Suprapubic skin (tissue), 4 donors: ENCODE measurements at regions not wholly inside any gene's neighbourhood (a gene's known extent, or its start where the extent isn't known, plus 50 kb on each side); places are given as distances from the start of the nearest gene placed in this dataset.

ENCODE experiments used
- DNase-seq, 2 donors: peaks; one replicate each; pipeline ENCODE4 v3.0.0-alpha.2; 2019; ENCODE audit warnings: low spot score in 2 of 2
- H3K27ac ChIP-seq: fragments of 200-600 bp; sonication (generic); one replicate; pipeline ENCODE4 v1.5.1; 2019
- H3K27me3 ChIP-seq: fragments of 200-600 bp; sonication (generic); one replicate; pipeline ENCODE4 v1.5.1; 2019
- H3K36me3 ChIP-seq: fragments of 200-600 bp; sonication (generic); one replicate; pipeline ENCODE4 v1.5.1; 2019
- H3K4me1 ChIP-seq: fragments of 200-600 bp; sonication (generic); one replicate; pipeline ENCODE4 v1.5.1; 2019
- H3K4me3 ChIP-seq: fragments of 200-600 bp; sonication (generic); one replicate; pipeline ENCODE4 v1.5.1; 2019; ENCODE audit warnings: mild to moderate bottlenecking
- H3K9me3 ChIP-seq: fragments of 200-600 bp; sonication (generic); one replicate; pipeline ENCODE4 v1.5.1; 2019
- CTCF ChIP-seq, 2 donors: fragments of 200-600 bp in 1 of 2; fragments of 450-650 bp in 1 of 2; sonication (generic) in 1 of 2; IDR thresholded peaks; one replicate each; pipeline ENCODE4 v1.5.1; 2016 to 2019; ENCODE audit warnings: antibody characterized with exemption in 2 of 2, mild to moderate bottlenecking in 1 of 2, moderate library complexity in 1 of 2
- EP300 ChIP-seq: sonication (generic); formaldehyde crosslinking; IDR thresholded peaks from one replicate; pipeline ENCODE4 v1.6.1; 2017; ENCODE audit warnings: antibody characterized with exemption
- POLR2A ChIP-seq, 2 donors: fragments of 450-650 bp; IDR thresholded peaks; one replicate each; pipeline ENCODE4 v1.6.1; 2017; ENCODE audit warnings: antibody characterized with exemption in 2 of 2, mild to moderate bottlenecking in 2 of 2, moderate library complexity in 2 of 2
- POLR2AphosphoS5 ChIP-seq, 3 donors: sonication (generic); formaldehyde crosslinking; IDR thresholded peaks; one replicate each; pipeline ENCODE4 v1.6.1; 2017; ENCODE audit warnings: antibody characterized with exemption in 3 of 3
- WGBS: methylation state at CpG from one replicate; pipeline ENCODE4 v1.1.5; 2018; 5-methylcytosine and 5-hydroxymethylcytosine counted together

DNA sequence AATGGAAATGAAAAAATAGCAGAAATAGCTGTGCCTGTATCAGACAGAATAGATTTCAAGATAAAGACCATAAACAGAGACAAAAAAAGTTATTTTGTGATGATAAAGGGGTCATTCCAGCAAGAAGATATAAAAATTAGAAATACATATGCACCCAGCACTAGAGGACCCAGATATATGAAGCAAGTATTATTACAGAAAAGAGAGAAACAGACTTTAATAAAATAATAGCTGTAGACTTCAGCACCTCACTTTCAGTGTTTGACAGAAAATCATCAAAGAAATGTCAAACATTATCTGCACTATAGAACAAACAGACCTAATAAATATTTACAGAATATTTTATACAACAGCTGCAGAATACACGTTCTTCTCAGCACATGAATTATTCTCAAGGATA lies 783.7 kb downstream of the PLOD2 start:
- WGBS: 74% methylated on average over 1 of the region's 1 CpG
- no peaks in the 10 kb centered on the region for H3K9me3 ChIP-seq
- no peak overlapping the region for H3K27ac ChIP-seq
- DNase-seq: no peak
- no peak for TF ChIP-seq POLR2A (IDR thresholded peaks at IDR 0.05)
- no peak for TF ChIP-seq POLR2AphosphoS5 (IDR thresholded peaks at IDR 0.05)
- TF ChIP-seq EP300: no peak
- no peak for TF ChIP-seq CTCF (IDR thresholded peaks at IDR 0.05)
- no peaks in the 10 kb centered on the region for H3K4me1 ChIP-seq
- no peaks in the 10 kb centered on the region for H3K27me3 ChIP-seq
- H3K4me3 ChIP-seq: no peak overlapping the region
- no peaks in the 10 kb centered on the region for H3K36me3 ChIP-seq

DNA sequence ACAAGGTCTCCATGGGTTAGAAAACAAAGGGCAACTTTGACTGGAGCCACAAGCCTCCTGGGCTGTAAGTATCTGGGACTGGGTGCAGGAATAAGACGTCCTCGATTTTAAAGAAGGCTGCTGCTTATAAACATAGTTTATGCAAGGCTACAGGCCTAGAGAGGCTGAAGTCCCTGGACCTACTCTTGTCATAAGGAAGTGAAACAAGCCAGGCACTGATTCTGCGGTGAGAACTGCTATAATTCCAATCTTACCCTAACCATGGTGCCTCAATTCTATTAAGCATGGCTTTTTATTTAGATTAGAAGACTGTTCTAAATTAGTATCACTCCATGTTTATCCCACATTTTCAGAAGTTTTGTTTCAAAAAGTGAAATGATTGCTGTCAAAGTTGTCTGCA lies 777.6 kb downstream of the PLOD2 start:
- TF ChIP-seq CTCF (IDR thresholded peaks at IDR 0.05) (no peak), POLR2AphosphoS5 (IDR thresholded peaks at IDR 0.05) (no peak), EP300 (no peak), POLR2A (IDR thresholded peaks at IDR 0.05) (no peak)
- WGBS: 80% methylated on average over 3 of the region's 3 CpGs
- Histone ChIP-seq H3K27ac (no peak overlapping the region), H3K27me3 (no peaks in the 10 kb centered on the region), H3K9me3 (peaks cover under 1% of the 10 kb centered on the region), H3K36me3 (no peaks in the 10 kb centered on the region), H3K4me3 (no peak overlapping the region), H3K4me1 (no peaks in the 10 kb centered on the region)
- no peak for DNase-seq

DNA sequence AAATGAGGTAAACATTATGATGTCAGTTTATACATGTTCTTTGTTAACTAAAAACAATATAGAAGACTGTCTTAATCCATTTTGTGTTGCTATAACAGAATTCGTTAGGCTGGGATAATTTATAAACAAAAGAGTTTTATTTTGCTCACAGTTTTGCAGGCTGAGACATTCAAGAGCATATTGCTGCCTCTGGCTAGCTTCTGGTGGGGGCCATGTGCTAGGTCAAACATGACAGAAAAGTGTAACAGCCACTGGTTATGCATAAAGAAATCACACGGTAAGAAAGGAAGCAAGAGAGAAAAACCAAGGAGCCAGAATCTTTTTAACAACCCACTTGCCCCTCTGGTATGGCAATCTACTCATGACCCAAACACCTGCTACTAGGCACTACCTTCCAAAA lies 776.7 kb downstream of the PLOD2 start:
- TF ChIP-seq CTCF (IDR thresholded peaks at IDR 0.05): no peak
- TF ChIP-seq EP300: no peak
- TF ChIP-seq POLR2AphosphoS5 (IDR thresholded peaks at IDR 0.05): no peak
- TF ChIP-seq POLR2A (IDR thresholded peaks at IDR 0.05): no peak
- H3K4me1 ChIP-seq: no peaks in the 10 kb centered on the region
- peaks cover 8% of the 10 kb centered on the region for H3K9me3 ChIP-seq
- H3K27ac ChIP-seq: no peak overlapping the region
- no peak overlapping the region for H3K4me3 ChIP-seq
- H3K27me3 ChIP-seq: no peaks in the 10 kb centered on the region
- WGBS: 53% methylated on average over 2 of the region's 2 CpGs
- no peak for DNase-seq
- H3K36me3 ChIP-seq: no peaks in the 10 kb centered on the region

GRCh38 chr3:145387211-145387610 lies 773.8 kb downstream of the PLOD2 start:
- Histone ChIP-seq H3K36me3 (no peaks in the 10 kb centered on the region), H3K4me3 (no peak overlapping the region), H3K4me1 (no peaks in the 10 kb centered on the region), H3K9me3 (peaks cover 8% of the 10 kb centered on the region), H3K27me3 (no peaks in the 10 kb centered on the region), H3K27ac (no peak overlapping the region)
- no peak for DNase-seq
- TF ChIP-seq POLR2AphosphoS5 (IDR thresholded peaks at IDR 0.05): no peak
- TF ChIP-seq EP300: no peak
- no peak for TF ChIP-seq CTCF (IDR thresholded peaks at IDR 0.05)
- no peak for TF ChIP-seq POLR2A (IDR thresholded peaks at IDR 0.05)

GRCh38 chr3:145395421-145395820 lies 765.6 kb downstream of the PLOD2 start:
- TF ChIP-seq EP300: no peak
- no peak for TF ChIP-seq CTCF (IDR thresholded peaks at IDR 0.05)
- TF ChIP-seq POLR2A (IDR thresholded peaks at IDR 0.05): no peak
- TF ChIP-seq POLR2AphosphoS5 (IDR thresholded peaks at IDR 0.05): no peak
- DNase-seq: no peak
- Histone ChIP-seq H3K9me3 (no peaks in the 10 kb centered on the region), H3K4me3 (no peak overlapping the region), H3K27ac (no peak overlapping the region), H3K4me1 (no peaks in the 10 kb centered on the region), H3K36me3 (no peaks in the 10 kb centered on the region), H3K27me3 (no peaks in the 10 kb centered on the region)
- 91% methylated on average over 4 of the region's 8 CpGs for WGBS
